D341Med (cell line): ENCODE measurements at regions not wholly inside any gene's neighbourhood (a gene's known extent, or its start where the extent isn't known, plus 50 kb on each side); places are given as distances from the start of the nearest gene placed in this dataset.
A peak's percentile ranks its signal among the peaks of the same experiment; 100 is the strongest.
"Not testable (repeated sequence)": the region's sequence is repeated elsewhere in the genome, so short reads cannot be mapped to it uniquely, and the experiment has no call there.

Experiments
- DNase-seq: peaks from one replicate; pipeline ENCODE4 v3.0.0; 2012; ENCODE audit warnings: low spot score

GRCh38 chr2:185265747-185266146, 472.9 kb upstream of the FSIP2 start:
- no peak for DNase-seq

GRCh38 chr2:185268651-185269050, 470.0 kb upstream of the FSIP2 start:
- DNase-seq = no peak

- DNase-seq = no peak
Observed at GRCh38 chr2:185274718-185275484, 463.7 kb upstream of the FSIP2 start.

- DNase-seq = not testable (repeated sequence)
Observed at GRCh38 chr2:185275979-185276378, 462.6 kb upstream of the FSIP2 start.

- DNase-seq = no peak
Observed at GRCh38 chr2:185278761-185279160, 459.8 kb upstream of the FSIP2 start.

GRCh38 chr2:185279999-185280398, 458.6 kb upstream of the FSIP2 start:
- DNase-seq = no peak

GRCh38 chr2:185284696-185285095, 453.9 kb upstream of the FSIP2 start:
- no peak for DNase-seq

GRCh38 chr2:185290012-185290411, 448.6 kb upstream of the FSIP2 start:
- DNase-seq = not testable (repeated sequence)

GRCh38 chr2:185291035-185291647, 447.5 kb upstream of the FSIP2 start:
- peak; percentile 21 for DNase-seq

GRCh38 chr2:185299867-185300266, 438.7 kb upstream of the FSIP2 start:
- no peak for DNase-seq

GRCh38 chr2:185306119-185306518, 432.5 kb upstream of the FSIP2 start:
- no peak for DNase-seq

GRCh38 chr2:185316383-185316782, 422.2 kb upstream of the FSIP2 start:
- DNase-seq = no peak

- no peak for DNase-seq
Observed at GRCh38 chr2:185318271-185318724, 420.3 kb upstream of the FSIP2 start.

- DNase-seq = no peak
Observed at GRCh38 chr2:185335879-185336278, 402.7 kb upstream of the FSIP2 start.

GRCh38 chr2:185337033-185337432, 401.6 kb upstream of the FSIP2 start:
- no peak for DNase-seq

- DNase-seq = no peak
Observed at GRCh38 chr2:185338104-185338503, 400.5 kb upstream of the FSIP2 start.

GRCh38 chr2:185347445-185347844, 391.2 kb upstream of the FSIP2 start:
- no peak for DNase-seq

- DNase-seq = no peak
Observed at GRCh38 chr2:185360776-185361175, 377.8 kb upstream of the FSIP2 start.

- DNase-seq = no peak
Observed at GRCh38 chr2:185372188-185372587, 366.4 kb upstream of the FSIP2 start.

GRCh38 chr2:185373229-185373628, 365.4 kb upstream of the FSIP2 start:
- DNase-seq = no peak

GRCh38 chr2:185374878-185375277, 363.7 kb upstream of the FSIP2 start:
- DNase-seq = no peak

GRCh38 chr2:185375731-185376130, 362.9 kb upstream of the FSIP2 start:
- DNase-seq = no peak

GRCh38 chr2:185381631-185382030, 357.0 kb upstream of the FSIP2 start:
- DNase-seq = no peak
